Cardiac fibroblast (primary cell): ENCODE measurements at regions not wholly inside any gene's neighbourhood (a gene's known extent, or its start where the extent isn't known, plus 50 kb on each side); places are given as distances from the start of the nearest gene placed in this dataset.

Experiments used
- DNase-seq, 2 donors: peaks; one replicate each; pipeline versions ENCODE4 v3.0.0 to v3.0.0-alpha.2; 2010; ENCODE audit warnings: low read depth in 2 of 2
- H3K4me3 ChIP-seq, 2 donors: replicated peaks in 1 of 2; 1 replicate in 1 of 2; 2 replicates in 1 of 2; pipeline ENCODE4 v1.5.1; 2011; ENCODE audit warnings: low read depth in 2 of 2, low read length in 2 of 2, mild to moderate bottlenecking in 2 of 2, moderate library complexity in 1 of 2
- CTCF ChIP-seq: IDR thresholded peaks from one replicate; pipeline ENCODE4 v1.5.1; 2011; ENCODE audit warnings: low read depth, mild to moderate bottlenecking, low read length, inconsistent platforms

- peak overlapping the region; percentile 70 to 80 for H3K4me3 ChIP-seq
- DNase-seq = peak; percentile 67 to 82
- no peak for TF ChIP-seq CTCF
Measured at GRCh38 chr16:85554889-85555718, 58.0 kb upstream of the GSE1 start.

GRCh38 chr16:85555719-85556455 is 57.2 kb upstream of the GSE1 start:
- H3K4me3 ChIP-seq = peak overlapping the region; percentile 70 to 80
- peak; percentile 32 to 51 for DNase-seq

GRCh38 chr16:85556456-85557082 is 56.6 kb upstream of the GSE1 start:
- TF ChIP-seq CTCF = no peak
- peak overlapping the region; percentile 70 to 80 for H3K4me3 ChIP-seq
- peak in 1 of 2 donors; percentile 37 for DNase-seq

More at GRCh38 chr16:85555719-85556455, 57.2 kb upstream of the GSE1 start:
- TF ChIP-seq CTCF = no peak

GRCh38 chr16:85557083-85557970 is 55.8 kb upstream of the GSE1 start:
- peak in 1 of 2 donors; percentile 34 for DNase-seq
- peak overlapping the region; percentile 70 to 80 for H3K4me3 ChIP-seq
- no peak for TF ChIP-seq CTCF

GRCh38 chr16:85557971-85558657 is 55.0 kb upstream of the GSE1 start:
- no peak for TF ChIP-seq CTCF
- DNase-seq = no peak
- peak overlapping the region; percentile 33 to 80 for H3K4me3 ChIP-seq
